HUES48 (cell line): ENCODE measurements at regions not wholly inside any gene's neighbourhood (a gene's known extent, or its start where the extent isn't known, plus 50 kb on each side); places are given as distances from the start of the nearest gene placed in this dataset.
A peak's percentile ranks its signal among the peaks of the same experiment; 100 is the strongest.
"Not testable (repeated sequence)": the region's sequence is repeated elsewhere in the genome, so short reads cannot be mapped to it uniquely, and the experiment has no call there.

Experiments
- H3K27ac ChIP-seq: one replicate; pipeline ENCODE4 v1.7.0; 2013; ENCODE audit warnings: low read depth, low read length, inconsistent platforms
- H3K27me3 ChIP-seq: 2 replicates; pipeline ENCODE4 v1.6.1; 2013; ENCODE audit warnings: mild to moderate bottlenecking, low read length; ENCODE audit not compliant: control insufficient read depth, insufficient read depth
- H3K36me3 ChIP-seq: 2 replicates; pipeline ENCODE4 v1.6.1; 2013; ENCODE audit warnings: low read length; ENCODE audit not compliant: control insufficient read depth, insufficient read depth
- H3K4me1 ChIP-seq: 2 replicates; pipeline ENCODE4 v1.6.1; 2013; ENCODE audit warnings: mild to moderate bottlenecking, low read length; ENCODE audit not compliant: control insufficient read depth, insufficient read depth
- H3K4me3 ChIP-seq: 2 replicates; pipeline ENCODE4 v1.5.1; 2013; ENCODE audit warnings: mild to moderate bottlenecking, low read depth, low read length
- H3K9ac ChIP-seq: 2 replicates; pipeline ENCODE4 v1.6.1; 2013; ENCODE audit warnings: mild to moderate bottlenecking, low read depth, low read length, moderate library complexity
- H3K9me3 ChIP-seq: 2 replicates; pipeline ENCODE4 v1.6.1; 2013; ENCODE audit warnings: low read length; ENCODE audit not compliant: control insufficient read depth, insufficient read depth

DNA sequence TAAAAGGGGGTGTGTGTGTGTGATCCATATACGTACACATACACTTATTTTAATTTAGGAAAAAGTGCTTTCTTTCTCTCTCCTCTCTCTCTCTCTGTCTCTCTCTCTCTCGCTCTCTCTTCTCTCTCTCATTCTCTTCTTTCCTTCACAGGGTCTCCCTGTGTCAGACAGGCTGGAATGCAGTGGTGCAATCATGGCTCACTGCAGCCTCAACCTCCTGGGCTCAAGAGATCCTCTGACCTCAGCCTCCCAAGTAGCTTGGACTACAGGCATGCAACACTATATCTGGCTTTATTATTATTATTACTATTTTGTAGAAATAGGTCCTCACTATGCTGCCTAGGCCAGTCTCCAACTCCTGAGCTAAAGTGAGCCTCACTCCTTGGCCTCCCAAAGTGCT is 51.6 kb upstream of the UNC93A start:
- H3K27ac ChIP-seq: peak overlapping the region; percentile 50
- peaks cover 38% of the 10 kb centered on the region for H3K36me3 ChIP-seq
- not testable (repeated sequence) for H3K27me3 ChIP-seq, H3K9ac ChIP-seq, H3K4me3 ChIP-seq, H3K9me3 ChIP-seq
- H3K4me1 ChIP-seq: peaks cover 51% of the 10 kb centered on the region

- Histone ChIP-seq H3K36me3 (peaks cover 33% of the 10 kb centered on the region), H3K4me3 (no peak overlapping the region), H3K27ac (no peak overlapping the region), H3K9ac (no peak overlapping the region), H3K27me3 (no peaks in the 10 kb centered on the region), H3K4me1 (peaks cover 53% of the 10 kb centered on the region), H3K9me3 (no peaks in the 10 kb centered on the region)
Measured at GRCh38 chr6:167240034-167240541, 51.0 kb upstream of the UNC93A start.
